Trophoblast cell (in vitro differentiated cells and primary cell): ENCODE measurements at regions not wholly inside any gene's neighbourhood (a gene's known extent, or its start where the extent isn't known, plus 50 kb on each side); places are given as distances from the start of the nearest gene placed in this dataset.

ENCODE experiments used
- DNase-seq, 2 donors: peaks; one replicate each; pipeline ENCODE4 v3.0.0-alpha.2; 2016
- H2AFZ ChIP-seq: 2 replicates; pipeline ENCODE4 v1.6.1; 2013; ENCODE audit warnings: low read length, moderate library complexity, mild to moderate bottlenecking; ENCODE audit not compliant: insufficient read depth, poor library complexity
- H2AK5ac ChIP-seq: 2 replicates; pipeline ENCODE4 v1.6.1; 2013; ENCODE audit warnings: mild to moderate bottlenecking, low read length
- H2BK120ac ChIP-seq: 2 replicates; pipeline ENCODE4 v1.6.1; 2013; ENCODE audit warnings: low read length, mild to moderate bottlenecking, moderate library complexity; ENCODE audit not compliant: insufficient read depth, poor library complexity
- H2BK12ac ChIP-seq: 2 replicates; pipeline ENCODE4 v1.6.1; 2013; ENCODE audit warnings: mild to moderate bottlenecking, low read length, moderate library complexity
- H2BK5ac ChIP-seq: 2 replicates; pipeline ENCODE4 v1.6.1; 2013; ENCODE audit warnings: low read length, low read depth, moderate library complexity, mild to moderate bottlenecking; ENCODE audit not compliant: poor library complexity
- H3K14ac ChIP-seq: 2 replicates; pipeline ENCODE4 v1.6.1; 2013; ENCODE audit warnings: mild to moderate bottlenecking, low read length
- H3K18ac ChIP-seq: 2 replicates; pipeline ENCODE4 v1.6.1; 2013; ENCODE audit warnings: mild to moderate bottlenecking, low read length
- H3K23ac ChIP-seq: 2 replicates; pipeline ENCODE4 v1.6.1; 2013; ENCODE audit warnings: low read length
- H3K27ac ChIP-seq: 2 replicates; pipeline ENCODE4 v1.5.1; 2013; ENCODE audit warnings: low read depth, mild to moderate bottlenecking, inconsistent platforms, low read length, moderate library complexity
- H3K27me3 ChIP-seq: 2 replicates; pipeline ENCODE4 v1.6.1; 2013; ENCODE audit warnings: inconsistent platforms, mild to moderate bottlenecking, low read length, moderate library complexity; ENCODE audit not compliant: insufficient read depth
- H3K36me3 ChIP-seq, 2 experiments: 1 replicate in 1 of 2; 2 replicates in 1 of 2; pipeline ENCODE4 v1.6.1; 2013; ENCODE audit warnings: low read length in 2 of 2, mild to moderate bottlenecking in 2 of 2, moderate library complexity in 1 of 2; ENCODE audit not compliant: insufficient read depth in 2 of 2, control insufficient read depth in 1 of 2
- H3K4ac ChIP-seq: 2 replicates; pipeline ENCODE4 v1.6.1; 2013; ENCODE audit warnings: low read depth, mild to moderate bottlenecking, low read length, moderate library complexity
- H3K4me1 ChIP-seq, 2 experiments: 1 replicate in 1 of 2; 2 replicates in 1 of 2; pipeline ENCODE4 v1.6.1; 2013; ENCODE audit warnings: low read length in 2 of 2, mild to moderate bottlenecking in 2 of 2, moderate library complexity in 1 of 2; ENCODE audit not compliant: insufficient read depth in 2 of 2, control insufficient read depth in 1 of 2
- H3K4me2 ChIP-seq: 2 replicates; pipeline ENCODE4 v1.6.1; 2013; ENCODE audit warnings: inconsistent platforms, mild to moderate bottlenecking, low read length, moderate library complexity
- H3K4me3 ChIP-seq: 2 replicates; pipeline ENCODE4 v1.5.1; 2013; ENCODE audit warnings: mild to moderate bottlenecking, low read depth, low read length, inconsistent platforms
- H3K79me1 ChIP-seq: one replicate; pipeline ENCODE4 v1.6.1; 2013; ENCODE audit warnings: low read length
- H3K79me2 ChIP-seq: 2 replicates; pipeline ENCODE4 v1.6.1; 2013; ENCODE audit warnings: low read length, mild to moderate bottlenecking; ENCODE audit not compliant: control insufficient read depth, insufficient read depth, poor library complexity
- H3K9ac ChIP-seq: 2 replicates; pipeline ENCODE4 v1.6.1; 2013; ENCODE audit warnings: mild to moderate bottlenecking, low read length
- H3K9me3 ChIP-seq: 2 replicates; pipeline ENCODE4 v1.6.1; 2013; ENCODE audit warnings: low read depth, mild to moderate bottlenecking, control low read depth, inconsistent platforms, low read length; ENCODE audit not compliant: insufficient read depth
- H4K12ac ChIP-seq: 2 replicates; pipeline ENCODE4 v1.6.1; 2013; ENCODE audit warnings: low read depth, mild to moderate bottlenecking, low read length, moderate library complexity
- H4K8ac ChIP-seq: 2 replicates; pipeline ENCODE4 v1.6.1; 2013; ENCODE audit warnings: low read depth, mild to moderate bottlenecking, low read length, moderate library complexity
- H4K91ac ChIP-seq: one replicate; pipeline ENCODE4 v1.6.1; 2013; ENCODE audit warnings: low read depth, mild to moderate bottlenecking, low read length, moderate library complexity
- WGBS: extraction: QIAGEN DNeasy Blood & Tissue Kit; methylation state at CpG from one replicate; pipeline ENCODE4 v1.1.7; 2013; ENCODE audit warnings: missing lambda C conversion rate; ENCODE audit not compliant: insufficient read length, insufficient coverage; ENCODE audit errors: extremely low coverage; 5-methylcytosine and 5-hydroxymethylcytosine counted together

DNA sequence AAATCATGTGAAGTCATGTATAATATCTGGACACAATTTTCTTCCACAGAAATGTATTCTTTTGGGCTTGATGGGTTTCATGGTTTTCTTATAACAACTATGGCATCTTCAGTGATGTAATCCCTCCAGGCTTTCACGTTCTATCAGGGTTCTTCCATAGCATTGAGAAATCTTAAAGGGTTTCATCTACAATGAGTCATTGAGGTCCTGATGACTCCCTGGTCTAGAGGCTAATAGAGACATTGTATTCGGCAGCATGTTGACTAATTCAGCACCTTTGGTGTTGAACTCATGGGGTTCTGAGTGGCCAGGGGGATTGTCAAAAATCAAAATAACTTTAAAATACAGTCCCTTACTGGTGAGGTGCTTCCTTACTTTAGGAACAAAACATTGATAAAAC is 614.0 kb upstream of the CRIM1 start:
- H3K4me1 ChIP-seq, result no peaks in the 10 kb centered on the region
- no CpG with 5 or more reads among the region's 2 CpGs for WGBS
- no peak overlapping the region for H3K14ac ChIP-seq
- no peak overlapping the region for H3K4me3 ChIP-seq
- H2AFZ ChIP-seq, result no peak overlapping the region
- no peak overlapping the region for H2BK5ac ChIP-seq
- no peak overlapping the region for H3K4ac ChIP-seq
- H3K27ac ChIP-seq, result no peak overlapping the region
- no peaks in the 10 kb centered on the region for H3K79me1 ChIP-seq
- no peak overlapping the region for H4K12ac ChIP-seq
- no peak overlapping the region for H3K23ac ChIP-seq
- H2BK12ac ChIP-seq, result no peak overlapping the region
- H2BK120ac ChIP-seq, result no peak overlapping the region
- no peak overlapping the region for H3K18ac ChIP-seq
- H3K79me2 ChIP-seq, result no peaks in the 10 kb centered on the region
- H3K36me3 ChIP-seq, result no peaks in the 10 kb centered on the region
- H3K27me3 ChIP-seq, result no peaks in the 10 kb centered on the region
- peak in 1 of 2 donors; percentile 12 for DNase-seq
- no peak overlapping the region for H2AK5ac ChIP-seq
- no peaks in the 10 kb centered on the region for H3K9me3 ChIP-seq
- no peak overlapping the region for H3K9ac ChIP-seq
- H4K8ac ChIP-seq, result no peak overlapping the region
- no peak overlapping the region for H4K91ac ChIP-seq
- H3K4me2 ChIP-seq, result no peak overlapping the region

DNA sequence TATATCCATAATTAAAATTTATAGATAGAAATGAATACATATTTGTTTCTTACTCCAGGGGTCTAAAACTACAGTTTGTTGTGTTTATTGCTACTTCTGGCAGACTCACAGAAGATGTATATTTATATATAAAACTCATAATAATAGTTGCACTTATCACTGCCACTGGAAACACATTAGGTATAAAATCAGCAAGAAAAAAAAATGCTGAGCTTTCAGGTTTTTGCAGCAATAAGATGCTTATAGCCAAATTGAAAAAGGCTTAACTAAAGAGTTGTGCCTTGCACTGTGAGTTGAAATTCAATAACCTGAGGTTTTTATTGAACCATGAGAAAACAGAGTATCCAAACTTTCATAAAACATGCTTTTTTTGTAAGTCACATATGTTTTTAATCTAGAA is 623.9 kb upstream of the CRIM1 start:
- H3K4me1 ChIP-seq, result no peaks in the 10 kb centered on the region
- no peak overlapping the region for H3K4me2 ChIP-seq
- H3K9me3 ChIP-seq, result no peaks in the 10 kb centered on the region
- H3K23ac ChIP-seq, result no peak overlapping the region
- no peak overlapping the region for H2BK120ac ChIP-seq
- no peak overlapping the region for H3K27ac ChIP-seq
- no peak overlapping the region for H3K4me3 ChIP-seq
- no peak overlapping the region for H2AFZ ChIP-seq
- no peaks in the 10 kb centered on the region for H3K79me1 ChIP-seq
- no peaks in the 10 kb centered on the region for H3K79me2 ChIP-seq
- H2AK5ac ChIP-seq, result no peak overlapping the region
- DNase-seq, result no peak
- no peak overlapping the region for H3K9ac ChIP-seq
- no peak overlapping the region for H2BK12ac ChIP-seq
- H2BK5ac ChIP-seq, result no peak overlapping the region
- no peak overlapping the region for H3K14ac ChIP-seq
- no peak overlapping the region for H3K18ac ChIP-seq
- H3K36me3 ChIP-seq, result no peaks in the 10 kb centered on the region
- H3K4ac ChIP-seq, result no peak overlapping the region
- H4K8ac ChIP-seq, result no peak overlapping the region
- no peaks in the 10 kb centered on the region for H3K27me3 ChIP-seq
- H4K91ac ChIP-seq, result no peak overlapping the region
- no peak overlapping the region for H4K12ac ChIP-seq

DNA sequence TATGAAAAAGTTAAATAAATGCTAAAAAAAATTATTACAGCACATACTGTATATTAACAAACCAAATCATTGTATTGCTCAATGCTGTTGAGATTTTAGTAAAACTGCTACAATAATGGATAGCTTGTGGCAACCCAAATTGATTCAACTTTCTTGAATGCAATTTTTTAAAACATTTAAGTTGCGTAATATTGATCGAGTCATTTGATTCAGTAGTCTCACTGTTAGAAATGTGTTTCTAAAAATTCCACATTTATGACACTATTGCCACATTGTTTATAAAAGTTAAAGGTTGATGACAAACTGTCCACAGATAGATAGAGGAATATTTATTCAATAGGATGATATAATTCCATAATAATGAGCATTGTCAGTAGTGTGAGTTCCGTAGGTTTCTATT is 640.7 kb upstream of the CRIM1 start:
- WGBS, result no CpG with 5 or more reads among the region's 3 CpGs

DNA sequence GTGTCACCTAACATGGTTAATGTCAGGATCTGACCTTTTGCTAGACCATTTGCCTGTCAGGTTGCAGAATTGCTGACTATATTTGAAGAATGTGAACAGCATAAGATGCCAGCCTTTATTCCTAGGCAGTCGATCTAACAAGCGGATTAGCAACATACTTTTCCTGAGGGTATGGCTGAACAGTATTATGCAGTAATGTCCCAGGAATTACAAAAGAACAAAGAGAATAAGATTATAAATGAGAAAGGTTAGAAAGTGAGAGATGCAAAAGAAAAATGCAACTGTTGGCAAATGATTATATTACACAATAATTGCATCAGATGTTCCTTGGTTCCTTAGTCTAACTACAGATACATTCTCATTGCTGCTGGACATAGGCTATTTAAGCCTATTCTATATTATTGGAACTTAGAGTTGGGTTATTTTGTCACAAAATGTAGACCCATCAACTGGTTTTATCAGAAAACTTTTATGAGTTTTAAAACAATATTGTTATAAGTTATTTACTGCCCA is 647.1 kb upstream of the CRIM1 start:
- no CpG with 5 or more reads among the region's 2 CpGs for WGBS
- H3K4me2 ChIP-seq, result no peak overlapping the region
- H2BK12ac ChIP-seq, result no peak overlapping the region
- H3K27me3 ChIP-seq, result no peaks in the 10 kb centered on the region
- no peak overlapping the region for H4K12ac ChIP-seq
- no peaks in the 10 kb centered on the region for H3K79me2 ChIP-seq
- peak in 1 of 2 donors; percentile 4 for DNase-seq
- no peak overlapping the region for H3K9ac ChIP-seq
- no peak overlapping the region for H3K4me3 ChIP-seq
- no peak overlapping the region for H2BK120ac ChIP-seq
- no peak overlapping the region for H3K23ac ChIP-seq
- H3K14ac ChIP-seq, result no peak overlapping the region
- H3K4ac ChIP-seq, result no peak overlapping the region
- H4K91ac ChIP-seq, result no peak overlapping the region
- no peak overlapping the region for H2AFZ ChIP-seq
- no peak overlapping the region for H2AK5ac ChIP-seq
- H2BK5ac ChIP-seq, result no peak overlapping the region
- no peak overlapping the region for H4K8ac ChIP-seq
- no peak overlapping the region for H3K18ac ChIP-seq
- no peaks in the 10 kb centered on the region for H3K79me1 ChIP-seq
- H3K4me1 ChIP-seq, result no peaks in the 10 kb centered on the region
- no peaks in the 10 kb centered on the region for H3K9me3 ChIP-seq
- no peaks in the 10 kb centered on the region for H3K36me3 ChIP-seq
- H3K27ac ChIP-seq, result no peak overlapping the region

More for the DNA sequence above, 640.7 kb upstream of the CRIM1 start:
- Histone ChIP-seq H4K8ac (no peak overlapping the region), H2AK5ac (no peak overlapping the region), H3K9me3 (no peaks in the 10 kb centered on the region), H3K9ac (no peak overlapping the region), H3K4me2 (no peak overlapping the region), H4K91ac (no peak overlapping the region), H3K4me1 (no peaks in the 10 kb centered on the region), H3K23ac (no peak overlapping the region), H3K79me1 (no peaks in the 10 kb centered on the region), H3K36me3 (no peaks in the 10 kb centered on the region), H4K12ac (no peak overlapping the region), H2BK120ac (no peak overlapping the region), H3K18ac (no peak overlapping the region), H2BK5ac (no peak overlapping the region), H3K79me2 (no peaks in the 10 kb centered on the region), H3K14ac (no peak overlapping the region), H3K4me3 (no peak overlapping the region), H3K27me3 (no peaks in the 10 kb centered on the region), H2BK12ac (no peak overlapping the region), H2AFZ (no peak overlapping the region), H3K27ac (no peak overlapping the region), H3K4ac (no peak overlapping the region)
- DNase-seq, result no peak
